ENCODE measurements at regions not wholly inside any gene's neighbourhood (a gene's known extent, or its start where the extent isn't known, plus 50 kb on each side); places are given as distances from the start of the nearest gene placed in this dataset.
"Not testable (repeated sequence)": the region's sequence is repeated elsewhere in the genome, so short reads cannot be mapped to it uniquely, and the experiment has no call there.

DNA sequence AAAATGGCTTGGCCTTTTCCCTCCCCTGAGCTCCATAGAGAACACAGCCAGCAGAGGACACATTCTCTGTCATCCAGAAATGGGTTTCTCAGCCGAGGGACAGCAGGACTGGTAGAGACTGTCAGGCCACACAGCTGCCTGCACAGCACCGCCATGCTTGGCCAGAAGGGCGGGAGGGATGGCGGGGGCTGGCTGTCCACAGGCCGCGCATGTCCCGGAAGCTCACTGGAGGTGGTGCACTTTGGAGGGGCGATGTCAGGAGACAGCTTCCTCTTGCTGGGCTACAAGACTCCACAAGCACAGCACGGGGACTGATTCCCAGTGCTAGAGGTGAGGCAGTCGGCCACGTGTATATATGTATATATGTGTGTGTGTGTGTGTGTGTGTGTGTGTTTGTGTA, 125.3 kb downstream of the GOLGA6L4 start:
- DNase-seq, result not testable (repeated sequence)

DNA sequence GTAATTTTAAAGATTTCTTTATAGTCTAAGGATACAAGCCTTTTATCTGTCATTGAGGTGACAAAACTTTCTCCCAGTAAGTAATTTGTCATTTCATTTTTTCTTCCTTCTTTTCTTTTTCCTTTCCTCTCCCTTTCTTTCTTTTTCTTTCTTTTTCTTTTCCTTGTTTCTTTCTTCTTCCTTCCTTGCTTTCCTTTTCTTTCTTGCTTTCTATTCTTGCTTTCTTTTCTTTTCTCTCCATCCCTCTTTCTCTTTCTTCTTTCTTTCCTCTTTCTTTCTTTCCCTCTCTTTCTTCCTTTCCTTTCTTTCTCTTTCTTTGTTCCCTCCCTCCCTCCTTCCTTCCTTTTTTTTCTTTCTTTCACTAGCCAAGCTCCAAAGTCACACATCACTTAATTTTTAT, 148.8 kb downstream of the GOLGA6L4 start:
- not testable (repeated sequence) for DNase-seq

GRCh38 chr15:84387086-84387485, 151.5 kb downstream of the GOLGA6L4 start:
- DNase-seq, result no peak

GRCh38 chr15:84388201-84388600, 152.6 kb downstream of the GOLGA6L4 start:
- DNase-seq, result not testable (repeated sequence)

DNA sequence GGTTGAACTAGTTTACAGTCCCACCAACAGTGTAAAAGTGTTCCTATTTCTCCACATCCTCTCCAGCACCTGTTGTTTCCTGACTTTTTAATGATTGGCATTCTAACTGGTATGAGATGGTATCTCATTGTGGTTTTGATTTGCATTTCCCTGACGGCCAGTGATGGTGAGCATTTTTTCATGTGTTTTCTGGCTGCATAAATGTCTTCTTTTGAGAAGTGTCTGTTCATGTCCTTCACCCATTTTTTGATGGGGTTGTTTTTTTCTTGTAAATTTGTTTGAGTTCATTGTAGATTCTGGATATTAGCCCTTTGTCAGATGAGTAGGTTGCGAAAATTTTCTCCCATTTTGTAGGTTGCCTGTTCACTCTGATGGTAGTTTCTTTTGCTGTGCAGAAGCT, 153.1 kb downstream of the GOLGA6L4 start:
- DNase-seq, result not testable (repeated sequence)

- DNase-seq, result not testable (repeated sequence)
Observed at GRCh38 chr15:84390324-84390723, 154.8 kb downstream of the GOLGA6L4 start.

- DNase-seq, result no peak
Observed at GRCh38 chr15:84391191-84391590, 155.6 kb downstream of the GOLGA6L4 start.

- not testable (repeated sequence) for DNase-seq
Observed at GRCh38 chr15:84392020-84392419, 156.4 kb downstream of the GOLGA6L4 start.

GRCh38 chr15:84393386-84393936, 157.9 kb downstream of the GOLGA6L4 start:
- not testable (repeated sequence) for DNase-seq

GRCh38 chr15:84393966-84394365, 158.4 kb downstream of the GOLGA6L4 start:
- not testable (repeated sequence) for DNase-seq

- not testable (repeated sequence) for DNase-seq
Observed at GRCh38 chr15:84395384-84395783, 159.8 kb downstream of the GOLGA6L4 start.

GRCh38 chr15:84395881-84396280, 160.3 kb downstream of the GOLGA6L4 start:
- not testable (repeated sequence) for DNase-seq

GRCh38 chr15:84397066-84397465, 161.5 kb downstream of the GOLGA6L4 start:
- DNase-seq, result not testable (repeated sequence)

- DNase-seq, result not testable (repeated sequence)
Observed at GRCh38 chr15:84398087-84398486, 162.5 kb downstream of the GOLGA6L4 start.

GRCh38 chr15:84398763-84399701, 163.5 kb downstream of the GOLGA6L4 start:
- peak in 1 of 14 donors; percentile 2 for DNase-seq

- no peak for DNase-seq
Observed at GRCh38 chr15:84400017-84400740, 164.6 kb downstream of the GOLGA6L4 start.

DNA sequence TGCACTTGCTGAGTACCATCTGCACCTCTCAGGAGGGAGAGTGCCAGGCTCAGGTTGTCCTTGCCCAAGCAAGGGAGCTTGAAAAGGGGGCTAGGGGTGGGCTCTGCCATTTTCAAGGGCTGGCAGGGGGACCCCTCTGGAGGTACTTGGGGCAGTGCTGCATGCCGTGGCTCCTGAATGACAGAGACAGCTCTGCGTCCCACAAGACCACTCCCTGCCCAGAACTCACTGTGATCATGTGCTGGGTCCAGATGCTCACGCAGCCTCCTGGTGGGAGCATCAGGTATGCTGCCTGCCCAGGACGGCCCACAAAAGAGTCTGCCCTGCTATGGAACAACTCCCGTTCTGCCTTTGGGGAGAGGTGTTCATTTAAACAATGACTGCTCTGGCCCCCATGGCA, 165.2 kb downstream of the GOLGA6L4 start:
- DNase-seq, result no peak

- DNase-seq, result not testable (repeated sequence)
Observed at GRCh38 chr15:84401461-84401860, 165.9 kb downstream of the GOLGA6L4 start.

GRCh38 chr15:84401891-84402840, 166.6 kb downstream of the GOLGA6L4 start:
- DNase-seq, result not testable (repeated sequence)

GRCh38 chr15:84402856-84403608, 167.5 kb downstream of the GOLGA6L4 start:
- no peak for DNase-seq

- DNase-seq, result not testable (repeated sequence)
Observed at GRCh38 chr15:84409357-84409756, 173.8 kb downstream of the GOLGA6L4 start.

All from C1 segment of cervical spinal cord (tissue), 14 donors.